C1 segment of cervical spinal cord (tissue), 14 donors: ENCODE measurements at regions not wholly inside any gene's neighbourhood (a gene's known extent, or its start where the extent isn't known, plus 50 kb on each side); places are given as distances from the start of the nearest gene placed in this dataset.

Source experiments
- DNase-seq, 14 donors: peaks; one replicate each; lab custom pipeline; 2025; lab: John Stamatoyannopoulos, UW

DNA sequence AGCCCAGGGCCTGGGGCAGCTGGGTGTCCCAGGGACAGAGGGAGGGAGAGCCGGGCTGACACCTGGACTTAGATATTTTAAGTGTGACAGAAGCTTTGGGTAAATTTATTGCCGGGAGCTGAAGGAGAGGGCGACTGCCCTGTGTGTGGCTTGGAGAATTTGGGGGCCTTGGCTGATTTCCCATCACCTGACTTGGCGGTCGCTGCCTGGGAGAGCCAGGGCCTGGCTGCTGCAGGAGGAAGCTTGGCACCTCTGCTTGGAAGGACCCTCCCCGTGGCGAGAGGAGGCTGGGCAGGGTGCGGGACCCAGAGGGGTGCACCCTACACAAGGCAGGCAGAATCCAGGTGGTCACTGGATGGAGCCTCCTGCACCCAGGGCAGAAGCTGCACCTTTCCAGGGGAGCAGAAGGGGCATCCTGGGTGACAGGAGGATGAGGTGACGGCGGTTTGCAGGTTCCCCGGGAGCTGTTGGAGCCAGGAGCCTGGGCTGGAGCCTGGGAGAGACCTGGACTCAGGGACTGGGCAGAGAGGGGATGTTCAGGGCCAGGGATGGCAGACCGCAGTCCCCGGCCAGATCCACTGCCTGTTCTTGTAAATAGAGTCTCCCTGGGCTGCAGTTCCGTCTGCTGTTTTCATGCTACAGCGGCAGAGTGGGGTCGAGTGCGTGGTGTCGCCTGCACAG lies 72.0 kb downstream of the RGS12 start:
- DNase-seq, result no peak

GRCh38 chr4:3365326-3365725 lies 72.5 kb downstream of the RGS12 start:
- DNase-seq, result no peak

DNA sequence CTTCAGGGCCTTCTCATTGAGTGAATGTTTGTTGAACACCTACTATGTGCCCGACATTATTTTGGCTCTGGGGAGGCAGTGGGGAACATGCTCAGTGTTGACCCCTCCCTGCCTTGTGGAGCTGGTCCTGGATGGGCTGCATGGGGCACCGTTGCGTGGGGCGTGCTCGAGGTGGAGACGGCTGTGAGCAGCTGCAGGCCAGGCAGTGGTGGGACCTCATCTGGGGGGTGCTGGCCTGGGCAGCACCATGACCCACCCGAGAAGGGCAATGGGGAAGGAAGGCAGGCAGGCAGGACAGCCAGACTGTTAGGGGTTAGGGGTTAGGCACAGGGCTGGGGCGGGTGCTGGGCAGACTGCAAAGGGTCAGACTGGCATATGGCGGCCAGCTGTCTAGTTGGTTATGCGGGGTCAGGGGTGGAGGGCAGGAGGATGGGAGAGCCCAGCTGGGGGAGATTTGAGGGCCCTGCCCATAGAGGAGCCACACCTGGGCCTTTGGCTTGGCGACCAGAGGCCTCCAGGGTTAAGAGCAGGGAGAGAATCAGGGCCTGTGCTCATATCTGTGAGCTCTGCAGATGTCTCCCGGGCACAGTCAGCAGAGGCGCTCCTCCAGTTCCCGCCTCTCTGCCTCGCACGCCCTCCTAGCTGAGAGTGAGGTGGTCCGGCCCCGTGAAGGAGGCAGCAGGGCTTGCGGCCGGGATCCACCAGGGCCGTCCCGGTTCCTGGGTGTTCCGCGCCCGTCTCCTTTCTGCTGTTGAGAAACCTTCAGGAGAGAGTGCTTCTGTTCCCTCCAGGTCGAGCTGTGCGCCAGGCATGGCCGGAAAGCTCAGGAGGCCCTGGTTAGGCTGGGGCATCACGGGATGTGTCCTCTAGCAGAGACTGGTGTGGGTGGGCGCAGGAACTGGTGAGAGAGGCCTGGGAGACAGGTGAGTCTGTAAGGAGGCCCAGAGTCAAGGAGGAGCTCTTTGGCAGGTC lies 73.3 kb downstream of the RGS12 start:
- DNase-seq, result no peak

DNA sequence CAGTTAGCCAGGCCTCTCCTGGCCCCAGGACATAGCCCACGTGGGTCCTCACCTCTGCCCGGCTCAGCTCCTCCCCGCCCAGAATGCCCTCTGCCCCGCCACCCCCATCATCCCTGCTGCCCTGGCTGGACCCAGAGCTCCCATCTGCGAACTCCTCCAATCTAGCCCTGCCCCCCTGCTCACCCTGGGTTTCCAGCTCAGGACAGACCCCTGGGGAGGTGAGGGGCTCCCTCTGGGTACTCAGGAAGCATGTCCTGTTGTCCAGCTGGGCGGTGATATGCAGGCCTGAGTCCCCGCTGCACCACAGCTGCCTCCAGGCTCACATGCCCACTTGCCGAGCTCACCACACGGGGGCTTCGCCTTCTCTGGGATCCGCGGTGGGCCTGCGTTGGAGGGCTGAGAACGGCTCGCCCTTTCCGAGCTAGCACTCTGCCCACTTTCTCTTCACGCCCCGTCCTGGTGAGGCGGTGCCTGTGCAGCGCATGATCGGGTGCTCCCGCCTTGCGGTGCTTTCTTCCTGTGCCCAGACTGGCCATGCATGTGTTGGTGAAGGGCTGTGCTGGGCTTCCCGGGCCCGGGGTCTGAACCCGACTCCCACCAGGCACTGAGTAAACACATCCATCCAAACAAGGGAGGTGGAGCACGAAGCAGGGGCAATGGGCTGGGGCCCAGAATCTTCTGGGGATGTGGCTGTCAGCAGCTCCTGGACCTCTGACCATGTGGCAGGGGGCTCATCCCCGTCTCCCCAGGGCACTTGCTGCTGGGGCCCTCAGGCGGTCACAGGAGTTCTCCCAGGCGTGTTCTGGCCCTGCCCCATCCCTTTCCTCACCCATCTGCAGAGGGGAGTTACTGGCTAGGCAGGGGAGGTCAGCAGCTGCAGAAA lies 74.3 kb downstream of the RGS12 start:
- no peak for DNase-seq

DNA sequence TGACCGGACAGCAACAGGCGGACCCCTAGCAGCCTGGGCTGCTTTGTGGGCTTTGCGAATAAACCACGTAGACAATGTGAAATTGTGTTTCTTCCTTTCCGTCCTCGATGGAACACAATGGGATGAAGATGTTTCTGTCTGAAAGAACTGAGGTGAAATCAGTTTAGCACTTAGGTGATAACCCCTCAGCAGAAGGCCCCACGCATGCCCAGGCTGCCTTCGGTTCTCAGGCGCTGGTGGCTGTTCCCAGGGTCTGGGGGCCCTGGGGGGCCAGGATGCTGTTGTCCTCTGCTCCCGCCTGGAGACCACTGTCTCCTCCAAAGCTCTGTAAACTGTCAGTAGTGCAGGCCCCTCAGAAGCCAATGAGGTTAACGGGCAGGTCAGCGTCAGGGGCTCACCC lies 73.9 kb upstream of the HGFAC start:
- no peak for DNase-seq

GRCh38 chr4:3368334-3368733 lies 73.4 kb upstream of the HGFAC start:
- DNase-seq, result no peak

GRCh38 chr4:3368841-3369760 lies 72.7 kb upstream of the HGFAC start:
- DNase-seq, result peak in 1 of 14 donors; percentile 25

GRCh38 chr4:3369781-3370674 lies 71.7 kb upstream of the HGFAC start:
- DNase-seq, result peak in 4 of 14 donors; percentile 32 to 52 (median 40)

DNA sequence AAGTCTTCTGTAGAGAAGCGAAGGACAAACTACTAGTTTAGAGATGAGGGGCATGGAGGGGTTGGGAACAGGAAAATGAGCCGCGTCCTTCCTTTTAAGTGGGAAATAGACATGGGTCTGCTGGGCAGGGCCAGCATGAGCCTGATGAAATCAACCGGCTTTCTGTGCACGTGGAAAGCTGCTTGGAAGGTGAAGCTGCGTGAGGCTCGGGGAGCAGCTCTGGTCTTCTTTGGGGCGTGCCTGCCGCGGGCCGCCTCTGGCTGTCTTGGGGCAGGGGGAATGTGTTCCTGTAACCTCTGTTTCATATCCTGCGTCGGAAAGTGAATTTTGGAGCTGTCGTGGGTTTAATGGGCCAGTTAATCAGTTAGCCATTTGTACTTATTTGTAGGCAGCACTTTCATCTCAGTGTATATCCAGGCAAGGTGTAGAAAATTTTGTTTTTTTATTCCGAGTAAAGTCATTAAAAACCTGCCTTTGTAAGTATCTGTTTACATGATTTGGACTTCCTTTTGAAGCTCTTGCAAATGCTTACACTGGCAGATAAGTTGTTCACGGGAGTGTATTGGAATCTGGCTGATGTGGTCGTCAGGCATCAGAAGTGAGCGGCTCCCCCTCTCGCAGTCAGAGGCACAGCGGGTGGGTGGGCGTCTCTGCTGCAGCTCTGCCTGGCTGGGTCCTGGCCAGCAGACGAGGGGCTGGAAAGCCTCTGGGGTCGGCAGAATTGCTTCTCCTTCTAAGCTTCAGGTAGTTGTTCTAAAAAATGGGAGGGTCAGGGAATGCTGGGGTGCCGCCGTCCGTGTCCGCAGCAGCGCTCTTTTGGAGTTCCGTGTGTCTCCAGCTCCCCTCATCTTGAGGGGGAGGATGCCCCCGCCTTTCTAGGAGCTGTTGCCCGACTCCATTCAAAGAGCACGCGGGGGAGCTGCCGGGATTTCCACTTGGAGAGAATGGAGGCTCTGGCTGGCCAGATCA lies 70.5 kb upstream of the HGFAC start:
- DNase-seq, result peak in 3 of 14 donors; percentile 20 to 38 (median 27)

DNA sequence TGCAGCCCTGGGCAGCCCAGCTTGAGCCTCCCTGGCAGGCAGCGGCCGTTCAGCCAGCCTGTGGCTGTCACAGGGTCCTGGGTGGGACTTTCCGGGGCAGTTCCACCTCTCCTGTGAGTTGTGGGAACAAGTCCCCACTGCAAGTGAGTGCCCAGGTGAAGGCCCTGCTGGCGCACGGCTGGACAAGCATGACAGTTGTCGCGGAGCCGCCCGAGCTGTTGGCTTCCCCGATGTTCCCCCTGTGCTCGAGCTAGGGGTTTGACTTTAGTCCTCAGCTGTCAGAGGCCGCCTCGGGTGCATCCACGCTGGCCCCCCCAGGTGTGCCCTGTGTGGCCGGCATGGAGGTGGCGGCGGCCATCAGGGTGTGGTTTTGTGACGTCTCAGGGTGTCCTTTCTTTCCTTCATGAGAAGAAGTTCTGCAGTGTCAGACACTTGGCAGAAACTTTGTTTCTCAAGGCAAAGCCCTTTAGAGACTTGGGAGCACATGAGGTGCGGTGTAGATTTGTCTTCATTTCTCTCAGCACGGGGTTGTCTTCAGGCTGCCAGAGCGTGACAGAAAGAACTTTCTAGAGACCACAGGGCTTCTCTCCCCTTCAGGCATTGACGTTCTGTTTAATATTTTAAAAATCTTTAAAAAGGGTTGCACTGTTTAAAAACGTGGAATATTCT lies 69.4 kb upstream of the HGFAC start:
- peak in 1 of 14 donors; percentile 18 for DNase-seq

DNA sequence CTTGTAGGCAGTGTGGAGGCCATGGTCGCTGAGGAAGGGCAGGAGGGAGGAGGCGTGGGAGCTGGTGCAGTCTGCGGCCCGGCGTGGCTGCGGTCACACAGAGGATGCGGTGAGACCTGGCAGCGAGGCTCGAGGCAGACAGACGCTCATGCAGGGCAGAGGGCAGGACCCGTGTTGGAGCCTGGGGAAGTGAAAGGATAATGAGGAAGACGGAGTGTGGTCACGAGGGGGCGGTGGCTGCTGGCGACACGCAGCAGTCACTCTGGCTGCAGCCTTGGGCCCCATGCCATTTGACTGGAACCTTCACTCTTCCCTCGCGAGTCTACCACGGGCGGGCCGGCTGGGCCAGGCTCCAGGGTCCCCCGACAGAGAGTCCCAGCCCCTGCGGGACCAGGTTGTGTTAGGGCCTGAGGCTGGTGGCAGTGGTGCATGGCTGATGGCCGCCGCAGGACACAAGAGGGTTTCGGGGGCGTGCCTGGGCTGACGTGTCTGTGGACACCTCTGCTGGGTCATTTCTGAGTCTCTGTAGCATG lies 68.8 kb upstream of the HGFAC start:
- peak in 8 of 14 donors; percentile 41 to 82 (median 65) for DNase-seq

DNA sequence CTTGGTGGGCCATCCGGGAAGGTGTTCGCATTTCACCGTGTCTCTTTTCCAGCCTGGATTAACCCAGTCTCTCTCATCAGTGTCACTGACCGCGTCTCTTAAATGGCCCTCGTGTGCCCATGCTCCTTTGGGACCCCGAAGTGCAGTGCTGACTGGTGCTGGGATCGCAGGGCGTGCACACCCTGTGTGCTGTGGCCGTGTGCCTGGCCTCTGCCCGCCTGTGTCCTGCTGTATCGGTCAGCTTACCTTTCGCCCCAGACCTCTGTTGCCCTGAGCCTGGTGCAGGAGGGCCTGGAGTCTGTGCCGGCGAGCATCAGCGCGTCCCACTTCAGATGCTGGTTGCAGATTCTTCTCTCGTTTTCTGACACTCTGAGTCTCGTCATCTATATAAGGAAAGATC lies 68.3 kb upstream of the HGFAC start:
- no peak for DNase-seq

DNA sequence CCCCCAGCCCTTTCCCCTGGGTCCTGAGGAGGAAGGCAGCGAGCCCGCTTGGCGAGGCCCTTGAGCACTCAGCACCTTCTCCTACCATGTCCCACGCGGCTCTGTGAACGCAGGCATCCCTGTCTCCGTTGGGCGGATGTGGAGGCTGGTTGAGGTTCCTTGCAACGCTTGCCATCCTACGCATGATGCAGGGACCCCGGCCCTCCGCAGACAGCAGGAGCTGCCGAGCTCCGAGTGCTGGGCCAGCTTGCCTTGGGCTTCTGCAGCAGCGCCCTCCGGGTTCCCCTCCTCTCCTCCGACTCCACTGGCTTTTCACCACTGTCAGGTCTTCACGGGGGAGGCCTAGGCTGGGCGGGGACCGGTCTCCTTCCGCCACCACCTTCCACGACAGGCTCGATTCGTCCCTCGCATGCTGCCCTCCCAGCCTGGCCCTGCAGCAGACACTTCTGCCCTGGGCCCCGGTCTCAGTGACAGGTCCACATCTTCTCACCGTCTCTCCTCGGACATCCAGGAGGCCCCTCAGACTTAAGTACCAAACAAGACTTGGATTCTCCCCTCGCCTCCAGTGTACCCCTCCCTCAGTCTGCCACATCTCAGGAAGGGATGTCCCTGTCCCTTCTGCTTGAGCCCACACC lies 67.6 kb upstream of the HGFAC start:
- DNase-seq, result no peak

GRCh38 chr4:3374667-3375066 lies 67.1 kb upstream of the HGFAC start:
- no peak for DNase-seq

- no peak for DNase-seq
Observed at GRCh38 chr4:3375688-3376087, 66.1 kb upstream of the HGFAC start.

- DNase-seq, result no peak
Observed at GRCh38 chr4:3376266-3376665, 65.5 kb upstream of the HGFAC start.

GRCh38 chr4:3377557-3377956 lies 64.2 kb upstream of the HGFAC start:
- no peak for DNase-seq
